Vagina (tissue), 2 donors: ENCODE measurements at regions not wholly inside any gene's neighbourhood (a gene's known extent, or its start where the extent isn't known, plus 50 kb on each side); places are given as distances from the start of the nearest gene placed in this dataset.

Experiments
- DNase-seq, 2 donors: peaks; one replicate each; pipeline ENCODE4 v3.0.0-alpha.2; 2017; ENCODE audit errors: extremely low spot score in 2 of 2
- H3K27ac ChIP-seq: fragments of 200-600 bp; sonication (generic); one replicate; pipeline ENCODE4 v1.5.1; 2019
- H3K27me3 ChIP-seq: fragments of 200-600 bp; sonication (generic); one replicate; pipeline ENCODE4 v1.5.1; 2019
- H3K36me3 ChIP-seq, 2 donors: fragments of 200-600 bp; sonication (generic); one replicate each; pipeline ENCODE4 v1.5.1; 2017 to 2019
- H3K4me1 ChIP-seq: fragments of 200-600 bp; sonication (generic); one replicate; pipeline ENCODE4 v1.5.1; 2019
- H3K4me3 ChIP-seq, 2 donors: fragments of 200-600 bp; sonication (generic); 1 replicate in 1 of 2; 2 replicates in 1 of 2; pipeline ENCODE4 v1.5.1; 2016 to 2019
- H3K9me3 ChIP-seq: fragments of 200-600 bp; sonication (generic); one replicate; pipeline ENCODE4 v1.5.1; 2019
- POLR2A ChIP-seq, 2 donors: fragments of 450-650 bp; IDR thresholded peaks; one replicate each; pipeline ENCODE4 v1.6.1; 2017; ENCODE audit warnings: antibody characterized with exemption in 2 of 2, mild to moderate bottlenecking in 2 of 2, moderate library complexity in 2 of 2
- POLR2AphosphoS5 ChIP-seq, 2 donors: sonication (generic); formaldehyde crosslinking; IDR thresholded peaks; one replicate each; pipeline ENCODE4 v1.9.0; 2017; ENCODE audit warnings: antibody characterized with exemption in 2 of 2, mild to moderate bottlenecking in 2 of 2, low read depth in 1 of 2; ENCODE audit not compliant: insufficient read depth in 1 of 2
- intact Hi-C: fragments of 100-400 bp; cut with DNase I; formaldehyde crosslinking; loops from one replicate; pipeline ENCODE4 v1.15.1; 2023
- TF ChIP-seq, protein P1 (sequence below), 3 experiments: fragments of 450-650 bp in 2 of 3; fragments of 200-600 bp in 1 of 3; sonication (generic) in 1 of 3; IDR thresholded peaks; one replicate each; pipeline ENCODE4 v1.5.1; 2017 to 2019; ENCODE audit warnings: antibody characterized with exemption in 3 of 3, mild to moderate bottlenecking in 2 of 3, moderate library complexity in 2 of 3

DNA sequence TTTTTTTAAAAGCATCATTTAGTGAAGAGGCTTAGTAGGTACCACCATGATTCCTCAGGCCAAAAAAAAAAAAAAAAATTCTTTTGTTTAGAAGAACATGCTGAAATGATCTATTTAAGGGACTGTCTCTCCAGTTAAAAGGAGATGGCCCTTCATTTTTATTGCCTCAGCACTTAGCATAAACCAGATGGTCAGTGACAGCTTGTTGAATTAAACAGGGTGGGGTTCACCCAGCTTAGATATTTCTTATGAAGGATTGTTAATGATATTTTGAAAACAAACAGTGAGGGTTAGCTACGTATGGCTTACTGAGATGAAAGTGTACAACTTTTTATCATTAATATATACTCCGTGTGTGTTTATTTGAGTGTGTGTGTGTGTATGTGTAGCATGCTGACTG is 203.7 kb downstream of the FAM181B start:
- H3K4me1 ChIP-seq, result no peaks in the 10 kb centered on the region
- H3K27ac ChIP-seq, result no peak overlapping the region
- intact Hi-C loops, result no loop called here
- no peaks in the 10 kb centered on the region for H3K9me3 ChIP-seq
- no peak overlapping the region for H3K4me3 ChIP-seq
- no peaks in the 10 kb centered on the region for H3K27me3 ChIP-seq
- TF ChIP-seq POLR2AphosphoS5 (IDR thresholded peaks at IDR 0.05; ENCODE audit: insufficient read depth in 1 of 2, low read depth in 1 of 2), result no peak
- no peak for TF ChIP-seq POLR2A (IDR thresholded peaks at IDR 0.05)
- TF ChIP-seq, protein P1, sequence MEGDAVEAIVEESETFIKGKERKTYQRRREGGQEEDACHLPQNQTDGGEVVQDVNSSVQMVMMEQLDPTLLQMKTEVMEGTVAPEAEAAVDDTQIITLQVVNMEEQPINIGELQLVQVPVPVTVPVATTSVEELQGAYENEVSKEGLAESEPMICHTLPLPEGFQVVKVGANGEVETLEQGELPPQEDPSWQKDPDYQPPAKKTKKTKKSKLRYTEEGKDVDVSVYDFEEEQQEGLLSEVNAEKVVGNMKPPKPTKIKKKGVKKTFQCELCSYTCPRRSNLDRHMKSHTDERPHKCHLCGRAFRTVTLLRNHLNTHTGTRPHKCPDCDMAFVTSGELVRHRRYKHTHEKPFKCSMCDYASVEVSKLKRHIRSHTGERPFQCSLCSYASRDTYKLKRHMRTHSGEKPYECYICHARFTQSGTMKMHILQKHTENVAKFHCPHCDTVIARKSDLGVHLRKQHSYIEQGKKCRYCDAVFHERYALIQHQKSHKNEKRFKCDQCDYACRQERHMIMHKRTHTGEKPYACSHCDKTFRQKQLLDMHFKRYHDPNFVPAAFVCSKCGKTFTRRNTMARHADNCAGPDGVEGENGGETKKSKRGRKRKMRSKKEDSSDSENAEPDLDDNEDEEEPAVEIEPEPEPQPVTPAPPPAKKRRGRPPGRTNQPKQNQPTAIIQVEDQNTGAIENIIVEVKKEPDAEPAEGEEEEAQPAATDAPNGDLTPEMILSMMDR (IDR thresholded peaks at IDR 0.05), result no peak
- H3K36me3 ChIP-seq, result no peaks in the 10 kb centered on the region
- no peak for DNase-seq

DNA sequence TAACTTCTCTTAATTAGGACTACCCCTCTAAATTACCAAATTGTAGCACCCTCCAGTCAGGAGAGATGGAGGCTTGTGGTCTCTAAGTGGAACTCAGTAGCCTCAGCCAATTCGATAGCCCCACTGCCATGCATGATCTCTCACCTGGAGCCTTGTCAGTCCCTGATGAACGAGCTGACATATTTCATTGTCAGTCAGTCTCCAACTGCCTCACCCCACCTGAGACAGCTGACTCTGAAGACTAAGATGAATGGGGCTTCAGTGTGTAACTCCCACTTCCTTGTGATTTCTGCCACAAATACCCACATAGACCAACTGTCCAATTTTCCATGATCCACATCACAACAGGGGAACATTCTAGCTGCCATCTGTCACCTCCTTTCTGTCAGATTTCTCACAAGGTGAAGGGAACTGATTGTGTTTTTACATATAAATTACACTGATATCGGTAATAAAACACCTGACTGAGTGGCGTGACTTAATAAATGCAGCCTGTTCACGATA is 206.5 kb downstream of the FAM181B start:
- intact Hi-C loops, result no loop called here
- H3K4me3 ChIP-seq, result no peak overlapping the region

DNA sequence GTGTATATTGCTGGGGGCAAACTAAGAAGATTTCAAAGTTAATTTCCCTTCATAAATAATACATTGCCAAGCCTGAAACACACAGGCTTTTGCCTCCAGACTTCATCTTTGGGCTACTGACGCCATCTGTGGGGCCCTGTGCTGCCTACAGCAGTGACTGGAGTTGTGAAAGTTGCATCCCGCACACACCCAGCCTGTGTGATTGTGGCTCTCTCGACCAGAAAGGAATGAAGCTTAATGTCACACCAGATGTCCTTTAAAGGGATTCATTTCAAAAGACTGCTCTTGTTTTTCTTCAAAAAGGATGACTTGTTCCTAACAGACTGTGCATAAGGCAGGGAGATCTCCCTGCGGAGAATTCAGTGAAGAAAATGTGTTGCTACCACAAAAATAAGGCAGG is 210.5 kb downstream of the FAM181B start:
- no peak for TF ChIP-seq POLR2A (IDR thresholded peaks at IDR 0.05)
- TF ChIP-seq, protein P1 (IDR thresholded peaks at IDR 0.05), result no peak
- no peak for TF ChIP-seq POLR2AphosphoS5 (IDR thresholded peaks at IDR 0.05; ENCODE audit: insufficient read depth in 1 of 2, low read depth in 1 of 2)
- Histone ChIP-seq H3K4me1 (no peaks in the 10 kb centered on the region), H3K9me3 (no peaks in the 10 kb centered on the region), H3K27ac (no peak overlapping the region), H3K4me3 (no peak overlapping the region), H3K36me3 (no peaks in the 10 kb centered on the region), H3K27me3 (no peaks in the 10 kb centered on the region)
- intact Hi-C loops, result no loop called here
- DNase-seq, result no peak

More for the DNA sequence above, 206.5 kb downstream of the FAM181B start:
- Histone ChIP-seq H3K9me3 (no peaks in the 10 kb centered on the region), H3K27ac (no peak overlapping the region), H3K4me1 (no peaks in the 10 kb centered on the region), H3K27me3 (no peaks in the 10 kb centered on the region), H3K36me3 (no peaks in the 10 kb centered on the region)
- DNase-seq, result no peak
- TF ChIP-seq POLR2AphosphoS5 (IDR thresholded peaks at IDR 0.05; ENCODE audit: insufficient read depth in 1 of 2, low read depth in 1 of 2) (no peak), POLR2A (IDR thresholded peaks at IDR 0.05) (no peak)
- TF ChIP-seq, protein P1 (IDR thresholded peaks at IDR 0.05), result no peak

DNA sequence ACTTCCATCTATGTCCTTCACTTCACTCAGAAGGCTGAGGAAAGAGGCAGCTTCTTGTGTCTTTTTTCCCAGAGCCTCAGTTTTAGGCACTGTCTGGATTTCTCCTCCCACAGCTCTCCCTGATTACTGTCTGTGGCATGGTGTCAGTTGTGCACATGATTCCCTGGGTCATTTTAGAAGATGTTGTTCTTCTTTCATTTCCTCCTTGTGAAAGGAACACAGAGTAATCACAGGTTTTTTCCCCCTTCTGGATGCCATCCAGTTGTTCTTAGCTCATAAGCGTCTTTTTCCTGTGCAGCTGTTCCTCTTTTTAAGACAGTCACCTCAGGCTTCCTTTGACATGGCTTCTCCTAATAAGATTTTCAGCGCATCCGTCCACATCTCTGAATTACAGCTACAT is 212.2 kb downstream of the FAM181B start:
- Histone ChIP-seq H3K4me1 (no peaks in the 10 kb centered on the region), H3K9me3 (no peaks in the 10 kb centered on the region), H3K27ac (no peak overlapping the region), H3K27me3 (no peaks in the 10 kb centered on the region), H3K4me3 (no peak overlapping the region), H3K36me3 (no peaks in the 10 kb centered on the region)
- DNase-seq, result no peak
- TF ChIP-seq, protein P1 (IDR thresholded peaks at IDR 0.05), result no peak
- TF ChIP-seq POLR2A (IDR thresholded peaks at IDR 0.05) (no peak), POLR2AphosphoS5 (IDR thresholded peaks at IDR 0.05; ENCODE audit: insufficient read depth in 1 of 2, low read depth in 1 of 2) (no peak)
- intact Hi-C loops, result no loop called here

DNA sequence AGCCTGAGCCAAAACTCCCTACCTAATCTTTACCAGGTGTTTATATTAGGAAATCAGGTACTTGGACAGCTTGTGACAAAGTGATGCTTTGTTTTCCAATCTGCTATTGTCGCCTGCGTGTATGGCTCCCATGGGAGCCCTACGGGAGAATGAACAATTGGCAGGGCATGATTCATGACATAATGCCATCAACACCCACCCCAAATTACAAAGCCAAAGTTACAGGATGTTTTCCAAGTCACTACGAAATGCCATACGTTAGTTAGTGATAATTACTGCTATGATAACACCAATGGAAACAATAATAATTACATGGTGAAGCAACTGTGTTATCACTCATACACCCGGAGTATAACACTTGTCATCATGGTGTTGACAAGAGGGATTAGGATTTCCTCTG is 226.4 kb downstream of the FAM181B start:
- intact Hi-C loops, result no loop called here
- no peak for DNase-seq
- no peaks in the 10 kb centered on the region for H3K36me3 ChIP-seq
- H3K9me3 ChIP-seq, result no peaks in the 10 kb centered on the region
- H3K27ac ChIP-seq, result no peak overlapping the region
- TF ChIP-seq POLR2AphosphoS5 (IDR thresholded peaks at IDR 0.05; ENCODE audit: insufficient read depth in 1 of 2, low read depth in 1 of 2) (no peak), POLR2A (IDR thresholded peaks at IDR 0.05) (no peak)
- TF ChIP-seq, protein P1 (IDR thresholded peaks at IDR 0.05), result no peak
- H3K4me1 ChIP-seq, result no peaks in the 10 kb centered on the region
- H3K27me3 ChIP-seq, result no peaks in the 10 kb centered on the region
- H3K4me3 ChIP-seq, result no peak overlapping the region
